HG02884 (cell line): ENCODE measurements at regions not wholly inside any gene's neighbourhood (a gene's known extent, or its start where the extent isn't known, plus 50 kb on each side); places are given as distances from the start of the nearest gene placed in this dataset.
A peak's percentile ranks its signal among the peaks of the same experiment; 100 is the strongest.
"Not testable (repeated sequence)": the region's sequence is repeated elsewhere in the genome, so short reads cannot be mapped to it uniquely, and the experiment has no call there.

ENCODE experiments used
- ATAC-seq: cut with Tn5 transposase; IDR thresholded peaks from one replicate; pipeline ENCODE4 v1.9.1; 2021; ENCODE audit warnings: mild to moderate bottlenecking, moderate library complexity; ENCODE audit not compliant: unreplicated experiment

- not testable (repeated sequence) for ATAC-seq
Measured at GRCh38 chr20:59490196-59491004, 113.9 kb upstream of the PHACTR3 start.

- no peak for ATAC-seq
Measured at GRCh38 chr20:59491884-59492283, 112.5 kb upstream of the PHACTR3 start.

- ATAC-seq = no peak
Measured at GRCh38 chr20:59493926-59494325, 110.4 kb upstream of the PHACTR3 start.

- no peak for ATAC-seq
Measured at GRCh38 chr20:59495166-59495565, 109.2 kb upstream of the PHACTR3 start.

GRCh38 chr20:59495894-59496510 lies 108.3 kb upstream of the PHACTR3 start:
- ATAC-seq = peak; percentile 52

GRCh38 chr20:59498291-59498690 lies 106.0 kb upstream of the PHACTR3 start:
- no peak for ATAC-seq

GRCh38 chr20:59499863-59500262 lies 104.5 kb upstream of the PHACTR3 start:
- ATAC-seq = no peak

- no peak for ATAC-seq
Measured at GRCh38 chr20:59508729-59509128, 95.6 kb upstream of the PHACTR3 start.

- no peak for ATAC-seq
Measured at GRCh38 chr20:59512651-59513050, 91.7 kb upstream of the PHACTR3 start.

GRCh38 chr20:59514554-59514953 lies 89.8 kb upstream of the PHACTR3 start:
- no peak for ATAC-seq

- ATAC-seq = no peak
Measured at GRCh38 chr20:59515013-59515905, 89.1 kb upstream of the PHACTR3 start.

- no peak for ATAC-seq
Measured at GRCh38 chr20:59515906-59516209, 88.5 kb upstream of the PHACTR3 start.

GRCh38 chr20:59518881-59519706 lies 85.2 kb upstream of the PHACTR3 start:
- ATAC-seq = no peak

GRCh38 chr20:59519707-59520014 lies 84.7 kb upstream of the PHACTR3 start:
- no peak for ATAC-seq

GRCh38 chr20:59520814-59521213 lies 83.5 kb upstream of the PHACTR3 start:
- ATAC-seq = no peak

- no peak for ATAC-seq
Measured at GRCh38 chr20:59525500-59526241, 78.7 kb upstream of the PHACTR3 start.

GRCh38 chr20:59526242-59527225 lies 77.8 kb upstream of the PHACTR3 start:
- no peak for ATAC-seq

GRCh38 chr20:59530782-59531181 lies 73.6 kb upstream of the PHACTR3 start:
- ATAC-seq = no peak

- ATAC-seq = no peak
Measured at GRCh38 chr20:59537991-59538390, 66.3 kb upstream of the PHACTR3 start.
